K562 (cell line): ENCODE measurements at regions not wholly inside any gene's neighbourhood (a gene's known extent, or its start where the extent isn't known, plus 50 kb on each side); places are given as distances from the start of the nearest gene placed in this dataset.

Experiments used
- ATAC-seq: fragments of 200-7000 bp; cut with Tn5 transposase; 3 replicates; pipeline ENCODE4 v1.9.1; 2020; ENCODE audit warnings: moderate library complexity
- BruUV-seq: library from RNA; stranded (reverse); fragments of 400-500 nt; replicated peaks from 2 replicates; lab custom pipeline; 2021; lab: Mats Ljungman, UMichigan
- CTCF ChIA-PET: fragments of 300-600 bp; formaldehyde crosslinking; extraction: SDS; loops from one replicate; lab custom pipeline; 2021; ENCODE audit warnings: low intra/inter-chr PET ratio; lab: Yijun Ruan, JAX
- POLR2A ChIA-PET: fragments of 300-600, 350-650 bp; sonication (Branson Sonifier 250); formaldehyde crosslinking; extraction: SDS; loops from one replicate; lab custom pipeline; 2021; ENCODE audit warnings: antibody characterized with exemption, inconsistent platforms; lab: Yijun Ruan, JAX
- DNase-seq, 4 experiments: peaks; one replicate each; pipeline versions ENCODE4 v3.0.0 to v3.0.0-alpha.2; 2011 to 2018; ENCODE audit warnings: low spot score in 3 of 4, mixed read lengths in 3 of 4; ENCODE audit errors: extremely low read depth in 1 of 4
- FAIRE-seq: peaks from 2 replicates; lab custom pipeline; 2011; peaks lifted over from hg19 to GRCh38; lab: Jason Lieb, UNC
- H2AFZ ChIP-seq: 2 replicates; pipeline ENCODE4 v1.6.0; 2011; ENCODE audit warnings: low read depth, low read length, control low read depth, inconsistent platforms
- H3K27ac ChIP-seq: fragments of 200-600 bp; 3 replicates; pipeline ENCODE4 v1.8.0; 2011; ENCODE audit warnings: low read depth, mild to moderate bottlenecking, control low read depth, inconsistent platforms, low read length, moderate library complexity, mixed read lengths; ENCODE audit errors: extremely low read depth
- H3K27me3 ChIP-seq, 2 experiments: fragments of 300-600 bp in 1 of 2; 2 replicates in 1 of 2; 3 replicates in 1 of 2; pipeline versions ENCODE4 v1.6.0 to v1.8.0; 2011; ENCODE audit warnings: inconsistent platforms in 2 of 2, low read length in 2 of 2, mild to moderate bottlenecking in 1 of 2, mixed read lengths in 1 of 2, moderate library complexity in 1 of 2; ENCODE audit not compliant: control insufficient read depth in 2 of 2, insufficient read depth in 2 of 2
- H3K36me3 ChIP-seq: fragments of 300-600 bp; 3 replicates; pipeline ENCODE4 v1.8.0; 2011; ENCODE audit warnings: mild to moderate bottlenecking, low read length, inconsistent platforms; ENCODE audit not compliant: control insufficient read depth, insufficient read depth
- H3K4me1 ChIP-seq, 2 experiments: fragments of 200-600 bp in 1 of 2; replicated peaks in 1 of 2; 2 replicates in 1 of 2; 3 replicates in 1 of 2; pipeline versions ENCODE4 v1.5.1 to v1.8.0; 2011; ENCODE audit warnings: inconsistent platforms in 2 of 2, low read length in 2 of 2, mild to moderate bottlenecking in 1 of 2, mixed read lengths in 1 of 2, moderate library complexity in 1 of 2; ENCODE audit not compliant: control insufficient read depth in 2 of 2, insufficient read depth in 2 of 2
- H3K4me2 ChIP-seq: 2 replicates; pipeline ENCODE4 v1.6.1; 2011; ENCODE audit warnings: low read length, control low read depth, inconsistent platforms, mixed read lengths; ENCODE audit not compliant: insufficient read depth
- H3K4me3 ChIP-seq: fragments of 200-600 bp; sonication (generic), shearing (Covaris generic); 2 replicates; pipeline ENCODE4 v1.5.1; 2016; ENCODE audit warnings: control low read depth, inconsistent platforms
- H3K79me2 ChIP-seq: fragments of 200-600 bp; 3 replicates; pipeline ENCODE4 v1.8.0; 2011; ENCODE audit warnings: low read length, inconsistent platforms; ENCODE audit not compliant: control insufficient read depth, insufficient read depth
- H3K9ac ChIP-seq, 2 experiments: 2 replicates each; pipeline versions ENCODE4 v1.6.0 to v1.6.1; 2011; ENCODE audit warnings: low read depth in 2 of 2, low read length in 2 of 2, control low read depth in 1 of 2, inconsistent platforms in 1 of 2, mild to moderate bottlenecking in 1 of 2, mixed read lengths in 1 of 2; ENCODE audit not compliant: insufficient read depth in 1 of 2
- H3K9me1 ChIP-seq: one replicate; pipeline ENCODE4 v1.6.0; 2011; ENCODE audit warnings: inconsistent platforms, mild to moderate bottlenecking, low read length, moderate library complexity; ENCODE audit not compliant: control insufficient read depth, insufficient read depth
- H3K9me3 ChIP-seq: replicated peaks from 2 replicates; pipeline ENCODE4 v1.5.1; 2011; ENCODE audit warnings: low read depth, low read length, inconsistent platforms; ENCODE audit not compliant: control insufficient read depth, insufficient read depth
- H4K20me1 ChIP-seq: replicated peaks from 2 replicates; pipeline ENCODE4 v1.6.1; 2011; ENCODE audit warnings: low read length, inconsistent platforms, mixed read lengths; ENCODE audit not compliant: control insufficient read depth, insufficient read depth
- ARID3A ChIP-seq: IDR thresholded peaks from 2 replicates; pipeline ENCODE4 v1.6.1; 2012; ENCODE audit warnings: low read depth, low read length, improper control_type of control experiment, borderline replicate concordance
- BACH1 ChIP-seq: fragments of 200-800 bp; sonication (Bioruptor generic); IDR thresholded peaks from 2 replicates; pipeline ENCODE4 v1.6.1; 2016; ENCODE audit warnings: missing genetic modification characterization, missing compliant biosample characterization
- CBFB ChIP-seq: sonication (generic); formaldehyde crosslinking; IDR thresholded peaks from 2 replicates; pipeline ENCODE4 v1.4.0; 2020; ENCODE audit warnings: mild to moderate bottlenecking, missing genetic modification reagents
- CUX1 ChIP-seq: fragments of 200-800 bp; sonication (Bioruptor generic); IDR thresholded peaks from 2 replicates; pipeline ENCODE4 v1.6.1; 2016; ENCODE audit warnings: missing genetic modification characterization, missing compliant biosample characterization
- E2F6 ChIP-seq, 2 experiments: IDR thresholded peaks; 2 replicates each; pipeline ENCODE4 v1.6.1; 2011; ENCODE audit warnings: borderline replicate concordance in 1 of 2, control low read depth in 1 of 2, low read depth in 1 of 2, low read length in 1 of 2, mild to moderate bottlenecking in 1 of 2, mixed read lengths in 1 of 2, moderate library complexity in 1 of 2; ENCODE audit not compliant: insufficient read depth in 1 of 2, insufficient read length in 1 of 2, poor library complexity in 1 of 2, severe bottlenecking in 1 of 2; ENCODE audit errors: extremely low read depth in 1 of 2
- HINFP ChIP-seq: fragments of 450-650 bp; conservative IDR thresholded peaks from 2 replicates; pipeline ENCODE4 v1.6.1; 2016; ENCODE audit warnings: missing genetic modification characterization, low read depth, mild to moderate bottlenecking, control low read depth, missing compliant biosample characterization
- HOXB6 ChIP-seq: fragments of 250-450 bp; sonication (Bioruptor Pico); IDR thresholded peaks from 2 replicates; pipeline ENCODE4 v1.5.1; 2022; ENCODE audit warnings: mild to moderate bottlenecking, borderline replicate concordance
- MCM3 ChIP-seq: fragments of 450-650 bp; IDR thresholded peaks from 2 replicates; pipeline ENCODE4 v1.6.1; 2016
- PCBP1 ChIP-seq: fragments of 200-400 bp; formaldehyde crosslinking; IDR thresholded peaks from 2 replicates; pipeline ENCODE4 v1.6.1; 2018; ENCODE audit warnings: mild to moderate bottlenecking, low read depth, low read length; ENCODE audit not compliant: poor library complexity, severe bottlenecking
- SRSF9 ChIP-seq: fragments of 200-400 bp; formaldehyde crosslinking; IDR thresholded peaks from 2 replicates; pipeline ENCODE4 v1.6.1; 2017; ENCODE audit warnings: low read depth, low read length, borderline replicate concordance
- ZFP91 ChIP-seq: sonication (generic); formaldehyde crosslinking; IDR thresholded peaks from 2 replicates; pipeline ENCODE4 v1.8.0; 2022; ENCODE audit warnings: mild to moderate bottlenecking, missing genetic modification reagents
- WGBS: fragments of 100-300 bp; shearing (Covaris generic); methylation state at CpG from one replicate; pipeline ENCODE4 v1.1.6; 2016; ENCODE audit warnings: low coverage, mixed read lengths; ENCODE audit not compliant: insufficient coverage; ENCODE audit errors: missing lambda C conversion rate; 5-methylcytosine and 5-hydroxymethylcytosine counted together
- in situ Hi-C: fragments of 300-500 bp; cut with MboI; formaldehyde crosslinking; loops from 4 replicates; pipeline ENCODE4 v1.15.0; 2018; ENCODE audit warnings: inconsistent platforms, mixed read lengths
- intact Hi-C: fragments of 100-400 bp; cut with micrococcal nuclease; formaldehyde crosslinking; loops from 2 replicates; pipeline ENCODE4 v1.14.2; 2022

GRCh38 chr2:53475321-53475720 is 292.3 kb upstream of the CHAC2 start:
- no peak overlapping the region for H3K4me3 ChIP-seq
- H3K79me2 ChIP-seq = no peaks in the 10 kb centered on the region
- POLR2A ChIA-PET = no interaction called here
- H4K20me1 ChIP-seq = no peaks in the 10 kb centered on the region
- BruUV-seq = no TSS peak
- CTCF ChIA-PET = no interaction called here
- no peaks in the 10 kb centered on the region for H3K27me3 ChIP-seq
- H3K27ac ChIP-seq = no peak overlapping the region
- H3K36me3 ChIP-seq = no peaks in the 10 kb centered on the region
- no peaks in the 10 kb centered on the region for H3K9me1 ChIP-seq
- no peaks in the 10 kb centered on the region for H3K9me3 ChIP-seq
- H3K4me2 ChIP-seq = no peak overlapping the region
- H2AFZ ChIP-seq = no peak overlapping the region
- no peak for DNase-seq
- in situ Hi-C loops (no loop called here), intact Hi-C loops (no loop called here)
- H3K4me1 ChIP-seq = no peaks in the 10 kb centered on the region
- H3K9ac ChIP-seq = no peak overlapping the region
- WGBS = 0% methylated on average over 2 of the region's 2 CpGs
- FAIRE-seq = no peak
- no peak for ATAC-seq
- no peak for TF ChIP-seq PCBP1
- TF ChIP-seq HINFP = no peak
- no peak for TF ChIP-seq HOXB6 (CRISPR knock-in tag)
- TF ChIP-seq SRSF9 = no peak
- no peak for TF ChIP-seq CUX1
- TF ChIP-seq BACH1 (tag) = no peak
- no peak for TF ChIP-seq ARID3A
- no peak for TF ChIP-seq ZFP91 (CRISPR knock-in tag)
- TF ChIP-seq E2F6 (IDR thresholded peaks at IDR 0.05; ENCODE audit: borderline replicate concordance in 1 of 2, extremely low read depth in 1 of 2, insufficient read depth in 1 of 2, insufficient read length in 1 of 2, low read depth in 1 of 2, low read length in 1 of 2, poor library complexity in 1 of 2, severe bottlenecking in 1 of 2) = no peak
- no peak for TF ChIP-seq MCM3
- no peak for TF ChIP-seq CBFB (CRISPR knock-in tag)
